Prostate gland (tissue), 2 donors: ENCODE measurements at regions not wholly inside any gene's neighbourhood (a gene's known extent, or its start where the extent isn't known, plus 50 kb on each side); places are given as distances from the start of the nearest gene placed in this dataset.
"Not testable (repeated sequence)": the region's sequence is repeated elsewhere in the genome, so short reads cannot be mapped to it uniquely, and the experiment has no call there.

Experiments
- CTCF ChIP-seq, 4 experiments: fragments of 200-600 bp in 2 of 4; fragments of 450-650 bp in 2 of 4; sonication (generic) in 2 of 4; IDR thresholded peaks; 1 replicate in 3 of 4; 2 replicates in 1 of 4; pipeline ENCODE4 v1.5.1; 2016 to 2019; ENCODE audit warnings: antibody characterized with exemption in 4 of 4, mild to moderate bottlenecking in 2 of 4, moderate library complexity in 2 of 4
- POLR2AphosphoS5 ChIP-seq: sonication (generic); formaldehyde crosslinking; IDR thresholded peaks from one replicate; pipeline ENCODE4 v1.6.1; 2017; ENCODE audit warnings: antibody characterized with exemption

DNA sequence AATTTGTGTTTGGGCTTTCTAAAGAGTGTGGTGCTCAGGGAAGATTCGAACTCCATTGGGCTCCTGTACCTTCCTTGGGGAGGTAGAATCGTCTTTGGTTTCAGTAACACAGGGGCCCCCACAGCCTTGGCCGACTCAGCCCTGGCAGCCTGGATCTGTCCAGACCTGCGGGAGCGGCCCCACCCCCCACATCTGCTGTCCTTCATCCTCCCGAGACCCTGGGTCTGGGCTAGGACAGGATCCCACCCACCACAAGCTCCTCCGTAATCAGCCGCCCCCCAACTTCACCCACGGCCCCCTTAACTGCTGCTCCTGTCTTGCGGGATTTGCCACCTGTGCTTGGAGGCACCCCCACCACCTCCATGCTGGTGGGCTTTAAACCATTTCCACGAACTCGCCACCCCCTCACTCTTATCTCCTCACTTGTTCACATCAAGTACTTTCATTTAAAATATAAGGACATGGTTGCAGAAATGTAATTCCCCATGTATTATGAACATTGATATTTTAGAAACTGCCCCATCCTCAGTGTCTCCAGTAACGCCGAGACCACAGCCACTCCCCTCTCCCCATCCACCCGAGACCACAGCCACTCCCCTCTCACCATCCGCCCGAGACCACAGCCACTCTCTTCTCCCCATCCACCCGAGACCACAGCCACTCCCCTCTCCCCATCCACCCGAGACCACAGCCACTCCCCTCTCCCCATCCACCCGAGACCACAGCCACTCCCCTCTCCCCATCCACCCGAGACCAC, 84.7 kb upstream of the SFSWAP start:
- not testable (repeated sequence) for TF ChIP-seq CTCF (IDR thresholded peaks at IDR 0.05); POLR2AphosphoS5
